BE2C (cell line): ENCODE measurements at regions not wholly inside any gene's neighbourhood (a gene's known extent, or its start where the extent isn't known, plus 50 kb on each side); places are given as distances from the start of the nearest gene placed in this dataset.

Experiments
- DNase-seq: peaks from one replicate; pipeline ENCODE4 v3.0.0-alpha.2; 2020
- H3K27me3 ChIP-seq: fragments of 250-450 bp; sonication (Bioruptor Pico); 2 replicates; pipeline ENCODE4 v1.5.1; 2020; ENCODE audit warnings: mild to moderate bottlenecking
- H3K36me3 ChIP-seq: fragments of 250-450 bp; sonication (Bioruptor Pico); 2 replicates; pipeline ENCODE4 v1.5.1; 2020; ENCODE audit warnings: mild to moderate bottlenecking
- H3K4me1 ChIP-seq: fragments of 250-450 bp; sonication (Bioruptor Pico); 2 replicates; pipeline ENCODE4 v1.5.1; 2020
- H3K4me3 ChIP-seq: 2 replicates; pipeline ENCODE4 v1.5.1; 2011; ENCODE audit warnings: low read depth, low read length
- H3K9me3 ChIP-seq: fragments of 250-450 bp; sonication (Bioruptor Pico); 2 replicates; pipeline ENCODE4 v1.5.1; 2020
- CTCF ChIP-seq: IDR thresholded peaks from 2 replicates; pipeline ENCODE4 v1.5.1; 2012; ENCODE audit warnings: mild to moderate bottlenecking, low read depth, low read length

- no peak for DNase-seq
- H3K4me3 ChIP-seq: no peak overlapping the region
- H3K4me1 ChIP-seq: no peaks in the 10 kb centered on the region
- no peaks in the 10 kb centered on the region for H3K27me3 ChIP-seq
- no peaks in the 10 kb centered on the region for H3K36me3 ChIP-seq
- TF ChIP-seq CTCF: no peak
- H3K9me3 ChIP-seq: no peaks in the 10 kb centered on the region
Measured at GRCh38 chr7:86339051-86339450, 304.7 kb upstream of the GRM3 start.

GRCh38 chr7:86328801-86329433 lies 314.8 kb upstream of the GRM3 start:
- no peak for TF ChIP-seq CTCF
- H3K4me3 ChIP-seq: no peak overlapping the region

GRCh38 chr7:86326847-86327246 lies 316.9 kb upstream of the GRM3 start:
- Histone ChIP-seq H3K9me3 (no peaks in the 10 kb centered on the region), H3K27me3 (no peaks in the 10 kb centered on the region), H3K36me3 (no peaks in the 10 kb centered on the region), H3K4me3 (no peak overlapping the region), H3K4me1 (no peaks in the 10 kb centered on the region)
- TF ChIP-seq CTCF: no peak
- DNase-seq: no peak

More at GRCh38 chr7:86328801-86329433, 314.8 kb upstream of the GRM3 start:
- no peak for DNase-seq
- Histone ChIP-seq H3K27me3 (no peaks in the 10 kb centered on the region), H3K4me1 (no peaks in the 10 kb centered on the region), H3K36me3 (no peaks in the 10 kb centered on the region), H3K9me3 (no peaks in the 10 kb centered on the region)

- Histone ChIP-seq H3K9me3 (no peaks in the 10 kb centered on the region), H3K36me3 (no peaks in the 10 kb centered on the region), H3K27me3 (no peaks in the 10 kb centered on the region), H3K4me1 (no peaks in the 10 kb centered on the region), H3K4me3 (no peak overlapping the region)
- no peak for DNase-seq
- no peak for TF ChIP-seq CTCF
Measured at GRCh38 chr7:86320889-86321288, 322.8 kb upstream of the GRM3 start.

GRCh38 chr7:86320341-86320740 lies 323.4 kb upstream of the GRM3 start:
- Histone ChIP-seq H3K9me3 (no peaks in the 10 kb centered on the region), H3K27me3 (no peaks in the 10 kb centered on the region), H3K4me1 (no peaks in the 10 kb centered on the region), H3K36me3 (no peaks in the 10 kb centered on the region), H3K4me3 (no peak overlapping the region)
- DNase-seq: no peak
- no peak for TF ChIP-seq CTCF

GRCh38 chr7:86313842-86314241 lies 329.9 kb upstream of the GRM3 start:
- H3K4me3 ChIP-seq: no peak overlapping the region
- no peaks in the 10 kb centered on the region for H3K27me3 ChIP-seq
- no peaks in the 10 kb centered on the region for H3K4me1 ChIP-seq
- DNase-seq: no peak
- no peaks in the 10 kb centered on the region for H3K36me3 ChIP-seq
- TF ChIP-seq CTCF: no peak
- H3K9me3 ChIP-seq: no peaks in the 10 kb centered on the region
